ENCODE measurements at regions not wholly inside any gene's neighbourhood (a gene's known extent, or its start where the extent isn't known, plus 50 kb on each side); places are given as distances from the start of the nearest gene placed in this dataset.

DNA sequence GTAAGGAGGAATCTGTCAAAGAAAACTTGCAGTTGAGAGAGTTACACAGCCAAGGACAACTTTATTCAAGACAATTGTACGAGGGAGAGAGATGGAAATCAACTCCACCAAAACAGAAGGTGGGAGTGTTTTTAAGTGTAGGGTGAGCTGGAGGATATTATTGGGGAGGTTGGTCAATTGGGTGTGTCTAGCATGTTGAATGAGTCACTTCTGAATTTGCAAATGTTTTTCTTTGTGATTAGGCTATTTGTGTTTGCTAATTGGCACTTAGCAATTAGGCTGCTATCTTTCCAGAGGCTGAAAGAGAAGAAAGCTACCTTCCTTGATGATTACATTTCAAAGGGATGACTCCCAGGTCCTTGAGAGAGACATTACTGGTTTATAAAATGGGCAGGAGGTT, 441.1 kb downstream of the MEI4 start:
- TF ChIP-seq EZH2 (IDR thresholded peaks at IDR 0.05; ENCODE audit: low read depth) = no peak
- TF ChIP-seq, protein P1, sequence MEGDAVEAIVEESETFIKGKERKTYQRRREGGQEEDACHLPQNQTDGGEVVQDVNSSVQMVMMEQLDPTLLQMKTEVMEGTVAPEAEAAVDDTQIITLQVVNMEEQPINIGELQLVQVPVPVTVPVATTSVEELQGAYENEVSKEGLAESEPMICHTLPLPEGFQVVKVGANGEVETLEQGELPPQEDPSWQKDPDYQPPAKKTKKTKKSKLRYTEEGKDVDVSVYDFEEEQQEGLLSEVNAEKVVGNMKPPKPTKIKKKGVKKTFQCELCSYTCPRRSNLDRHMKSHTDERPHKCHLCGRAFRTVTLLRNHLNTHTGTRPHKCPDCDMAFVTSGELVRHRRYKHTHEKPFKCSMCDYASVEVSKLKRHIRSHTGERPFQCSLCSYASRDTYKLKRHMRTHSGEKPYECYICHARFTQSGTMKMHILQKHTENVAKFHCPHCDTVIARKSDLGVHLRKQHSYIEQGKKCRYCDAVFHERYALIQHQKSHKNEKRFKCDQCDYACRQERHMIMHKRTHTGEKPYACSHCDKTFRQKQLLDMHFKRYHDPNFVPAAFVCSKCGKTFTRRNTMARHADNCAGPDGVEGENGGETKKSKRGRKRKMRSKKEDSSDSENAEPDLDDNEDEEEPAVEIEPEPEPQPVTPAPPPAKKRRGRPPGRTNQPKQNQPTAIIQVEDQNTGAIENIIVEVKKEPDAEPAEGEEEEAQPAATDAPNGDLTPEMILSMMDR (conservative IDR thresholded peaks at IDR 0.05) = no peak

Measured in PC-9 (cell line).